ENCODE measurements at regions not wholly inside any gene's neighbourhood (a gene's known extent, or its start where the extent isn't known, plus 50 kb on each side); places are given as distances from the start of the nearest gene placed in this dataset.

DNA sequence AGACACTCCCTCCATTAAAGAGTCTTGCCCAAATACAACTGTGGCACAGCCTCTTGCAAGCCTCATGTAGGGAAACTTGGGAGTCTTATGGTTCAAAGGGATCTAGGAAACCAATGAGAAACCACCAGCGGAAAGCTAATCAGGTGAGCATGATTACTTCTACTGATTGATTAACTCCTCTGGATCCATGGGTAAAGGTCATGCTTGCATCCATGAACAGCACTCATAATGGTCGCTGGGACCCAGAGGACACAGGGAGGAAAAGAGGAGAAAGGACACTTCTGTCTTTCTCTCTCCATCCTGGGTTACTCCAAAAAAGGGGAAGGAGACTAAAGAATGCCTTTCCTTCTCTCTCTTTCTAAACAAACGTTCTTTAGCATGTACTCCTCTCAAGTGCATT is 1397.2 kb downstream of the LRFN5 start:
- no peak for TF ChIP-seq CTCF (IDR thresholded peaks at IDR 0.05)
- no peak for TF ChIP-seq POLR2A (IDR thresholded peaks at IDR 0.05)

Data from thyroid gland (tissue), 4 donors.